ENCODE measurements at regions not wholly inside any gene's neighbourhood (a gene's known extent, or its start where the extent isn't known, plus 50 kb on each side); places are given as distances from the start of the nearest gene placed in this dataset.

DNA sequence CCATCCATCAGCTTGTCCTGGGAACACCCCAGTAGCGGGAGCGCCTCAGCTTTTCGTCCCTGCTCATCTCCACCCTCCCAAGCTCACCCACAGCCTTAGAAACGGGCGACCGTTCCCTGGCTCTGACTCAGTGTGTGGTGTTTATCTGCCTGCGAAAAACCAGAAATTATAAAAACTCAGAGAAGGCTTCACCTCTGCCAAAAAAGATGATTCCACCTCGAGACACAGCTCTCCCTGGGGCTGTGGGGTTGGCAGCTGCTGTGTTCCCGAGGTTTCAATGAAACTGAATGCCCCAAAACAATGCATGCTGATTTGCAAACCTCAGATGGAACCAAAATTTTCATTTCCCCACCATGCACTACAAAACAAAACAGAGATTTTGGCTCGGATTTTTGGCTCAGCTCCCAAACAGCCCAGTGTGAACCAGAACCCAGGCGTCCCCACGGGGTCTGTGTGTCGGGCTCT is 62.4 kb upstream of the MED9 start:
- TF ChIP-seq, protein P1, sequence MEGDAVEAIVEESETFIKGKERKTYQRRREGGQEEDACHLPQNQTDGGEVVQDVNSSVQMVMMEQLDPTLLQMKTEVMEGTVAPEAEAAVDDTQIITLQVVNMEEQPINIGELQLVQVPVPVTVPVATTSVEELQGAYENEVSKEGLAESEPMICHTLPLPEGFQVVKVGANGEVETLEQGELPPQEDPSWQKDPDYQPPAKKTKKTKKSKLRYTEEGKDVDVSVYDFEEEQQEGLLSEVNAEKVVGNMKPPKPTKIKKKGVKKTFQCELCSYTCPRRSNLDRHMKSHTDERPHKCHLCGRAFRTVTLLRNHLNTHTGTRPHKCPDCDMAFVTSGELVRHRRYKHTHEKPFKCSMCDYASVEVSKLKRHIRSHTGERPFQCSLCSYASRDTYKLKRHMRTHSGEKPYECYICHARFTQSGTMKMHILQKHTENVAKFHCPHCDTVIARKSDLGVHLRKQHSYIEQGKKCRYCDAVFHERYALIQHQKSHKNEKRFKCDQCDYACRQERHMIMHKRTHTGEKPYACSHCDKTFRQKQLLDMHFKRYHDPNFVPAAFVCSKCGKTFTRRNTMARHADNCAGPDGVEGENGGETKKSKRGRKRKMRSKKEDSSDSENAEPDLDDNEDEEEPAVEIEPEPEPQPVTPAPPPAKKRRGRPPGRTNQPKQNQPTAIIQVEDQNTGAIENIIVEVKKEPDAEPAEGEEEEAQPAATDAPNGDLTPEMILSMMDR (IDR thresholded peaks at IDR 0.05), result no peak
- TF ChIP-seq EZH2 (IDR thresholded peaks at IDR 0.05; ENCODE audit: borderline replicate concordance, insufficient read depth, low read depth, low read length, poor library complexity, severe bottlenecking), result no peak
